PC-3 (cell line): ENCODE measurements at regions not wholly inside any gene's neighbourhood (a gene's known extent, or its start where the extent isn't known, plus 50 kb on each side); places are given as distances from the start of the nearest gene placed in this dataset.

Source experiments
- EZH2 ChIP-seq: fragments of 300-600 bp; sonication (generic); IDR thresholded peaks from one replicate; pipeline ENCODE4 v1.6.1; 2017; ENCODE audit warnings: antibody characterized with exemption, mild to moderate bottlenecking, low read length; ENCODE audit not compliant: unreplicated experiment
- TF ChIP-seq, protein P1 (sequence below): fragments of 300-600 bp; sonication (generic); conservative IDR thresholded peaks from 2 replicates; pipeline ENCODE4 v1.5.1; 2017; ENCODE audit warnings: antibody characterized with exemption, low read depth, mild to moderate bottlenecking, low read length

DNA sequence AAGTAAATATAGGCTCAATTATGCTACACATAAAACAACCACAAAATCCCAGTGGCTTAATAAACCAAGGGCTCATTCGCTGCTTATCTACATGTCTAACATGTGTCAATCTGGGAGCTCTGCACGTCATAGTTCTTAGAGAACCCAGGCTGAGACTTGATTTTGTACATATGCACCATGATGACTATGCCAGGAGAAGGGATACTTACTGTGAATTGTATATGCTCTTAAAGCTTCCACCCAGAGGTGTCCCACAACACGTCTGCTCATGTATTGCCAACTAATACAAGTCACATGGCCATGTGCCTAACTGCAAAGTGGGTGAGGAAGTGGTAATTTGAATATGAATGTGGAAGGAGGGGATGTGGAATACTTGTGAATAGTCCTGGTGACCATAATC lies 262.1 kb downstream of the CPS1 start:
- TF ChIP-seq, protein P1, sequence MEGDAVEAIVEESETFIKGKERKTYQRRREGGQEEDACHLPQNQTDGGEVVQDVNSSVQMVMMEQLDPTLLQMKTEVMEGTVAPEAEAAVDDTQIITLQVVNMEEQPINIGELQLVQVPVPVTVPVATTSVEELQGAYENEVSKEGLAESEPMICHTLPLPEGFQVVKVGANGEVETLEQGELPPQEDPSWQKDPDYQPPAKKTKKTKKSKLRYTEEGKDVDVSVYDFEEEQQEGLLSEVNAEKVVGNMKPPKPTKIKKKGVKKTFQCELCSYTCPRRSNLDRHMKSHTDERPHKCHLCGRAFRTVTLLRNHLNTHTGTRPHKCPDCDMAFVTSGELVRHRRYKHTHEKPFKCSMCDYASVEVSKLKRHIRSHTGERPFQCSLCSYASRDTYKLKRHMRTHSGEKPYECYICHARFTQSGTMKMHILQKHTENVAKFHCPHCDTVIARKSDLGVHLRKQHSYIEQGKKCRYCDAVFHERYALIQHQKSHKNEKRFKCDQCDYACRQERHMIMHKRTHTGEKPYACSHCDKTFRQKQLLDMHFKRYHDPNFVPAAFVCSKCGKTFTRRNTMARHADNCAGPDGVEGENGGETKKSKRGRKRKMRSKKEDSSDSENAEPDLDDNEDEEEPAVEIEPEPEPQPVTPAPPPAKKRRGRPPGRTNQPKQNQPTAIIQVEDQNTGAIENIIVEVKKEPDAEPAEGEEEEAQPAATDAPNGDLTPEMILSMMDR, result no peak
- no peak for TF ChIP-seq EZH2
